T-cell (primary cell): ENCODE measurements at regions not wholly inside any gene's neighbourhood (a gene's known extent, or its start where the extent isn't known, plus 50 kb on each side); places are given as distances from the start of the nearest gene placed in this dataset.
A peak's percentile ranks its signal among the peaks of the same experiment; 100 is the strongest.

Source experiments
- ATAC-seq, 4 experiments: fragments of 200-7000 bp in 3 of 4; fragments of 150-1000 bp in 1 of 4; cut with Tn5 transposase; replicated peaks in 1 of 4; 1 replicate in 3 of 4; 2 replicates in 1 of 4; pipeline ENCODE4 v1.10.0; 2021; ENCODE audit warnings: moderate library complexity in 3 of 4, mild to moderate bottlenecking in 2 of 4, moderate number of reproducible peaks in 1 of 4
- CTCF ChIA-PET, 2 donors: fragments of 300-600 bp; sonication (Branson Sonifier 250); formaldehyde crosslinking; loops; one replicate each; lab custom pipeline; 2022; ENCODE audit warnings: antibody characterized with exemption in 2 of 2; lab: Charles Lee
- POLR2A ChIA-PET, 2 donors: fragments of 300-600 bp; sonication (Branson Sonifier 250); formaldehyde crosslinking; loops; one replicate each; lab custom pipeline; 2022; ENCODE audit warnings: antibody characterized with exemption in 2 of 2; lab: Charles Lee
- DNase-seq, 35 experiments: peaks; one replicate each; pipeline versions ENCODE4 v3.0.0 to v3.0.0-alpha.2; 2013 to 2023
- H3K27ac ChIP-seq: one replicate; pipeline ENCODE4 v1.5.1; 2013; ENCODE audit warnings: low read length
- H3K27me3 ChIP-seq, 2 experiments: replicated peaks in 1 of 2; 1 replicate in 1 of 2; 2 replicates in 1 of 2; pipeline versions ENCODE4 v1.6.1 to v1.7.0; 2013; ENCODE audit warnings: low read length in 1 of 2, mixed read lengths in 1 of 2; ENCODE audit not compliant: control insufficient read depth in 2 of 2, insufficient read depth in 2 of 2; ENCODE audit errors: extremely low read depth in 1 of 2
- H3K36me3 ChIP-seq, 2 donors: 1 replicate in 1 of 2; 2 replicates in 1 of 2; pipeline versions ENCODE4 v1.6.1 to v1.7.0; 2013; ENCODE audit warnings: low read length in 1 of 2; ENCODE audit not compliant: control insufficient read depth in 2 of 2, insufficient read depth in 1 of 2; ENCODE audit errors: extremely low read depth in 1 of 2
- H3K4me1 ChIP-seq, 2 experiments: 1 replicate in 1 of 2; 2 replicates in 1 of 2; pipeline versions ENCODE4 v1.6.1 to v1.7.0; 2013; ENCODE audit warnings: low read length in 2 of 2, mixed read lengths in 1 of 2; ENCODE audit not compliant: insufficient read depth in 2 of 2, control insufficient read depth in 1 of 2; ENCODE audit errors: extremely low read depth in 1 of 2
- H3K4me3 ChIP-seq, 2 donors: 1 replicate in 1 of 2; 2 replicates in 1 of 2; pipeline versions ENCODE4 v1.5.1 to v1.7.0; 2013; ENCODE audit warnings: mild to moderate bottlenecking in 2 of 2, low read length in 1 of 2, moderate library complexity in 1 of 2; ENCODE audit not compliant: control insufficient read depth in 1 of 2; ENCODE audit errors: extremely low read depth in 1 of 2
- H3K9me3 ChIP-seq: 2 replicates; pipeline ENCODE4 v1.7.0; 2013
- H3K27ac Mint-ChIP-seq, 2 donors: one replicate each; pipeline ENCODE4 v1.8.0; 2020 to 2021; ENCODE audit warnings: mild to moderate bottlenecking in 2 of 2, mixed read lengths in 2 of 2
- H3K27me3 Mint-ChIP-seq, 2 donors: one replicate each; pipeline ENCODE4 v1.8.0; 2021 to 2022; ENCODE audit warnings: mixed read lengths in 2 of 2
- H3K36me3 Mint-ChIP-seq: one replicate; pipeline ENCODE4 v1.8.0; 2021; ENCODE audit warnings: mixed read lengths
- H3K4me1 Mint-ChIP-seq, 3 donors: one replicate each; pipeline ENCODE4 v1.8.0; 2020 to 2022; ENCODE audit warnings: mixed read lengths in 3 of 3, mild to moderate bottlenecking in 1 of 3
- H3K4me3 Mint-ChIP-seq, 3 donors: one replicate each; pipeline ENCODE4 v1.8.0; 2020 to 2022; ENCODE audit warnings: mild to moderate bottlenecking in 3 of 3, mixed read lengths in 3 of 3, moderate library complexity in 3 of 3
- H3K9me3 Mint-ChIP-seq, 3 donors: one replicate each; pipeline ENCODE4 v1.8.0; 2020 to 2022; ENCODE audit warnings: mixed read lengths in 3 of 3
- WGBS: methylation state at CpG from one replicate; pipeline ENCODE4 v1.1.5; 2013; ENCODE audit warnings: missing lambda C conversion rate; ENCODE audit not compliant: insufficient coverage; 5-methylcytosine and 5-hydroxymethylcytosine counted together

DNA sequence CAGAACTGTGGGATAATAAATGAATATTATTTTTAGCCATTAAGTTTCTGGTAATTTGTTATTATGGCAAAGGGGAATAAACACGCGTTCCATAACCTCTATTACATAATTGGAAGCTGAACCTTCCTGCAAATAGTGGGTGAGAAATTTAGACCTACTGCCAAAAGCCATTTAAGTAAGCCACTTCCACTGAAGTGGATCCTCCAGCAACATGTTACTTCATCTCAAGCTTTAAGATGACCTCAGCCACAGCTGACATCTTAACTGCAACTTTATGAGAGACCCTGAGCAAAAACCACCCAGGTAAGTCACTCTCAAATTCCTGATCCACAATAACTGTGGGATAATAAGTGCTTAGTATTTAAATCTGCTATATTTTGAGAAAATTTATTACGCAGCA lies 1048.6 kb downstream of the FAM133A start:
- Mint-ChIP-seq H3K4me3 (no peak overlapping the region), H3K4me1 (no peaks in the 10 kb centered on the region), H3K36me3 (no peaks in the 10 kb centered on the region), H3K9me3 (peaks cover 0 to 1% (median 0%) of the 10 kb centered on the region in 3 donors), H3K27ac (no peak overlapping the region), H3K27me3 (peaks cover 0 to 7% of the 10 kb centered on the region in 2 donors)
- CTCF ChIA-PET: no interaction called here
- Histone ChIP-seq H3K9me3 (no peaks in the 10 kb centered on the region), H3K36me3 (no peaks in the 10 kb centered on the region), H3K4me1 (no peaks in the 10 kb centered on the region), H3K4me3 (no peak overlapping the region), H3K27me3 (no peaks in the 10 kb centered on the region), H3K27ac (no peak overlapping the region)
- no peak for ATAC-seq
- POLR2A ChIA-PET: no interaction called here
- WGBS: no CpG with 5 or more reads among the region's 3 CpGs
- no peak for DNase-seq

DNA sequence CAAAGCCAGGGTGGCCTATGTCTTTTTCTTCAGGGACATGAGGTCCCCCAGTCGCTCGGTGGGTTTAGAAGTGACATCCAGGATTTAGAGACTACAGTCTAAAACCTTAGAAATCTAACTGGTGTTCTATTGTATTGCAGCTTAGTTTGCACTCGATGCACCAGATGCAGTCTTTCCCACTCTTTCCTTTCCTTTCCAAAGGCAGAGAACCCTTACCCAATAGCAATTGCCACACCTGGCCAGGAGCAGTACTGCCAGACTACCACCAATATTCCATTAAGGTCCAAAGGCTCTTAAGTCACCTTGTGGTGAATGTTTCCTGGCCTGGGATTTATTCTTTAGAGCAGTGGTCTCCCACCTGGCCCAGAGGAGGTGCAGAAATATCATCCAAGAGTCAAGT lies 1068.8 kb downstream of the FAM133A start:
- no peaks in the 10 kb centered on the region for H3K36me3 Mint-ChIP-seq

DNA sequence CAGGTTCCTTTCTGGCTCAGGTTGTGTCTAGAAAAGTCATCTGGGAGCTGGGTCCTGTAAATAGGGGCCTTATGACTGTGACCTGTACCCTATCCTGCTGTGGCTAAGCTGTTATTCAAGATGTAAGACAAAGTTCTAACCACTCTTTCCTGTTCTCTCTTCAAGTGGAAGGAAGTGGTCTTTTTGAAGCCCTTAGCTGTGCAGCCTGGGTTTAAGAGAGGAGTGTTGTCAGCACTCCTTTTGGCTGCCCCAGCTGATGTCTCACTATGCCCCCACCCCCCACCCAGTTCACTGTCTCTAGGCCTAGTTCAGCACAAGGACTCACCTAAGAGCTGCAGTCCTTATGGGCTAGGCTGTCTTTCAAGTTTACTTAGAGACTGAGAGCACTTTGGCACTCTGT lies 1069.5 kb downstream of the FAM133A start:
- POLR2A ChIA-PET: no interaction called here
- no peaks in the 10 kb centered on the region for H3K36me3 ChIP-seq
- H3K9me3 ChIP-seq: no peaks in the 10 kb centered on the region
- H3K4me1 ChIP-seq: no peaks in the 10 kb centered on the region
- H3K27me3 ChIP-seq: no peaks in the 10 kb centered on the region
- ATAC-seq (peak in 2 of 4 experiments; percentile 52 to 72), DNase-seq (peak in 1 of 35 experiments; percentile 3)
- no peak overlapping the region for H3K27ac Mint-ChIP-seq
- peaks cover 0 to 4% (median 4%) of the 10 kb centered on the region in 3 donors for H3K9me3 Mint-ChIP-seq
- H3K36me3 Mint-ChIP-seq: no peaks in the 10 kb centered on the region
- no peak overlapping the region for H3K27ac ChIP-seq
- H3K27me3 Mint-ChIP-seq: peaks cover 0 to 3% of the 10 kb centered on the region in 2 donors
- H3K4me1 Mint-ChIP-seq: peaks cover 0 to 15% (median 6%) of the 10 kb centered on the region in 3 donors
- CTCF ChIA-PET: interaction anchor here in 1 of 2 donors (0.6 kb wide), 1 partner anchor 31 kb away, joined by 4 read pairs; no protein-coding TSS in a partner anchor
- no peak overlapping the region for H3K4me3 ChIP-seq
- no peak overlapping the region for H3K4me3 Mint-ChIP-seq

More for the DNA sequence above, 1068.8 kb downstream of the FAM133A start:
- no peaks in the 10 kb centered on the region for H3K36me3 ChIP-seq
- H3K9me3 ChIP-seq: no peaks in the 10 kb centered on the region
- no peak overlapping the region for H3K27ac Mint-ChIP-seq
- H3K4me1 Mint-ChIP-seq: peaks cover 0 to 15% (median 6%) of the 10 kb centered on the region in 3 donors
- no peaks in the 10 kb centered on the region for H3K4me1 ChIP-seq
- DNase-seq (no peak), ATAC-seq (no peak)
- no CpG with 5 or more reads among the region's 3 CpGs for WGBS
- H3K4me3 Mint-ChIP-seq: no peak overlapping the region
- ChIA-PET CTCF (no interaction called here), POLR2A (no interaction called here)
- no peak overlapping the region for H3K4me3 ChIP-seq
- no peak overlapping the region for H3K27ac ChIP-seq
- peaks cover 0 to 5% of the 10 kb centered on the region in 2 donors for H3K27me3 Mint-ChIP-seq
- peaks cover 0 to 4% (median 4%) of the 10 kb centered on the region in 3 donors for H3K9me3 Mint-ChIP-seq
- no peaks in the 10 kb centered on the region for H3K27me3 ChIP-seq

DNA sequence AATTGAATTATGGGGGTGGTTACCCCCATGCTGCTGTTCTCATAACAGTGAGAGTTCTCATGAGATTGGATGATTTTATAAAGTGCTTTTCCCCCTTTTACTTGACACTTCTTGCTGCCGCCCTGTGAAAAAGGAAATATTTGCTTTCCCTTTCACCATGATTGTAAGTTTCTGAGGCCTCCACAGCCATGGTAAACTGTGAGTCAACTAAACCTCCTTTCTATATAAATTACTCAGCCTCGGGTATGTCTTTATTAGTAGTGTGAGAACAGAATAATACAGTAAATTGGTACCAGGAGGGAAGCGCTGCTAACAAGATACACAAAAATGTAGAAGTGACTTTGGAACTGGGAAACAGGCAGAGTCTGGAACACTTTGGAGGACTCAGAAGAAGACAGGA lies 1070.8 kb downstream of the FAM133A start:
- Histone ChIP-seq H3K9me3 (no peaks in the 10 kb centered on the region), H3K4me3 (no peak overlapping the region), H3K27ac (no peak overlapping the region), H3K27me3 (no peaks in the 10 kb centered on the region), H3K36me3 (no peaks in the 10 kb centered on the region), H3K4me1 (no peaks in the 10 kb centered on the region)
- DNase-seq (no peak), ATAC-seq (no peak)
- no peak overlapping the region for H3K4me3 Mint-ChIP-seq
- H3K4me1 Mint-ChIP-seq: peaks cover 0 to 15% (median 6%) of the 10 kb centered on the region in 3 donors
- ChIA-PET POLR2A (no interaction called here), CTCF (no interaction called here)
- WGBS: 71% methylated on average over 1 of the region's 3 CpGs
- H3K36me3 Mint-ChIP-seq: no peaks in the 10 kb centered on the region
- H3K27me3 Mint-ChIP-seq: peaks cover 0 to 3% of the 10 kb centered on the region in 2 donors
- H3K27ac Mint-ChIP-seq: no peak overlapping the region
- peaks cover 0 to 4% (median 4%) of the 10 kb centered on the region in 3 donors for H3K9me3 Mint-ChIP-seq

DNA sequence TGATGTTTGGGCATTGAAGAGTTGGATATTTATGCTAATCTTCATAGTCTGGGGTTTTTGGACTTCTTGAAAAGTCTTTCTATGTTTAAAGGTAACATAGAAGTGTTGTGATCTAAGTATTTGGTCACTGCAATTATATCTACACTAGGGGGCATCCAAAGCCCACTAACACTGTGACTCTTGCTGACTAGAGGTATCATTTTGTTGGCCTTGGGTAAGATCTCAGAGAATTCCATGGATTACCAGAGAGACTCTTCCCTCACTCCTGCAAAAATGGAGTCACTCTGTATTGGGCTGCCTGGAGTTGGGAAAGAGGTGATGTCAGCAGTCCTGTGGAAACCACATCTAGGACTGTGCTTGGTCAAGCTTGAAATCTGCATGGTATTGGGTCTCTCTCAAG lies 1077.6 kb downstream of the FAM133A start:
- Mint-ChIP-seq H3K4me3 (no peak overlapping the region), H3K36me3 (no peaks in the 10 kb centered on the region), H3K27me3 (peaks cover 0 to 6% of the 10 kb centered on the region in 2 donors), H3K27ac (no peak overlapping the region), H3K9me3 (no peaks in the 10 kb centered on the region), H3K4me1 (no peaks in the 10 kb centered on the region)
- Histone ChIP-seq H3K27me3 (no peaks in the 10 kb centered on the region), H3K27ac (no peak overlapping the region), H3K4me1 (no peaks in the 10 kb centered on the region), H3K9me3 (no peaks in the 10 kb centered on the region), H3K36me3 (no peaks in the 10 kb centered on the region), H3K4me3 (no peak overlapping the region)
- POLR2A ChIA-PET: no interaction called here
- ATAC-seq (no peak), DNase-seq (no peak)
- CTCF ChIA-PET: no interaction called here

DNA sequence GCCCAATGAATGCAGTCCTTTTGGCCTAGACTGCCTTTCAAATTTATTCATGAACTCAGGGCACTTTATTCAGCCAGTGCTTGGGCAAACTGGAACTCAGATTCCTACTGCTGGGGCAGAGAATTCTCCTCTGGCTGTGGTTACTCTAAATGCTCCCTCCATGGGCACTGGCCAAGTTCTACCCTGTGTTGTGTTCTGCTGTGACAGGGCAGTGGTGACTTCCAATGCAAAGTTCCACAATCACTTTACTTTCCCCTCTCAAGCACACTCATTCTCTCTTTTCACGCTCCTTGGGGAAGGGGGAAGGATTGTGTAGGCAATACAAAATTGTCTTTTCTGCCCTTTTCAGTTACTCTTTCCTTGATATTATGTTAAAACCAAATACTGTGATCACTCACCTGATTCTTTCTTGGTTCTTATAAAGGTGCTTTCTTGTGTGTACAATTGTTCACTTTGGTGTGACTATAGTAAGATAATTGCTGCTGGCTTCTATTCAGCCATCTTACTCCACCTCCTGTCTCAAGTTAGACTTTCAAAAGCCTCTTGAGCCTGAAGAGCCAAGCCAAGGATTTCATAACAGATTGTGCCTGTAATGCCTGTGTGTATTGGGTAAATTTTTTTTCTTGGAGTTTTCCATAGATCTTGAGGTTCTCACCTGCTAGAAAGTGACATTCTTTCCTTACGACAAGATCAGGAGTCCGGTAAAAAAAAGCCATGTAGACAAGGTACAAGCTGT lies 1078.6 kb downstream of the FAM133A start:
- WGBS: no CpG with 5 or more reads among the region's 3 CpGs
- no peak overlapping the region for H3K27ac Mint-ChIP-seq

More for the DNA sequence above, 1078.6 kb downstream of the FAM133A start:
- DNase-seq (no peak), ATAC-seq (no peak)
- H3K9me3 ChIP-seq: no peaks in the 10 kb centered on the region
- no peaks in the 10 kb centered on the region for H3K36me3 Mint-ChIP-seq
- H3K27ac ChIP-seq: no peak overlapping the region
- ChIA-PET POLR2A (no interaction called here), CTCF (no interaction called here)
- no peaks in the 10 kb centered on the region for H3K4me1 ChIP-seq
- H3K27me3 ChIP-seq: no peaks in the 10 kb centered on the region
- H3K36me3 ChIP-seq: no peaks in the 10 kb centered on the region
- H3K9me3 Mint-ChIP-seq: no peaks in the 10 kb centered on the region
- H3K4me1 Mint-ChIP-seq: no peaks in the 10 kb centered on the region
- no peak overlapping the region for H3K4me3 Mint-ChIP-seq
- peaks cover 0 to 6% of the 10 kb centered on the region in 2 donors for H3K27me3 Mint-ChIP-seq
- no peak overlapping the region for H3K4me3 ChIP-seq
